HepG2 (cell line): ENCODE measurements at regions not wholly inside any gene's neighbourhood (a gene's known extent, or its start where the extent isn't known, plus 50 kb on each side); places are given as distances from the start of the nearest gene placed in this dataset.

Experiments used
- ATAC-seq: fragments of 200-7000 bp; cut with Tn5 transposase; 3 replicates; pipeline ENCODE4 v1.9.1; 2020; ENCODE audit warnings: mild to moderate bottlenecking, moderate library complexity
- BruUV-seq: library from RNA; stranded (reverse); fragments of 400-500 nt; replicated peaks from 2 replicates; lab custom pipeline; 2021; lab: Mats Ljungman, UMichigan
- CTCF ChIA-PET: fragments of 300-600 bp; formaldehyde crosslinking; extraction: SDS; loops from one replicate; lab custom pipeline; 2021; ENCODE audit warnings: low total read pairs, inconsistent platforms, low intra/inter-chr PET ratio; lab: Yijun Ruan, JAX
- POLR2A ChIA-PET: fragments of 350-600 bp; sonication (Branson Sonifier 250); formaldehyde crosslinking; loops from one replicate; lab custom pipeline; 2020; ENCODE audit warnings: antibody characterized with exemption, inconsistent platforms; lab: Yijun Ruan, JAX
- DNase-seq: peaks from one replicate; pipeline ENCODE4 v3.0.0-alpha.2; 2015; ENCODE audit warnings: low spot score
- FAIRE-seq: peaks from 3 replicates; lab custom pipeline; 2011; peaks lifted over from hg19 to GRCh38; lab: Jason Lieb, UNC
- H2AFZ ChIP-seq: one replicate; pipeline ENCODE4 v1.6.1; 2011; ENCODE audit warnings: low read length, inconsistent platforms
- H3K27ac ChIP-seq: fragments of 300-600 bp; 3 replicates; pipeline ENCODE4 v1.8.0; 2011; ENCODE audit warnings: mixed run types, mild to moderate bottlenecking, mixed read lengths, low read length, inconsistent platforms; ENCODE audit not compliant: insufficient read depth; ENCODE audit errors: extremely low read length
- H3K27me3 ChIP-seq, 2 experiments: fragments of 200-600 bp in 1 of 2; 2 replicates in 1 of 2; 3 replicates in 1 of 2; pipeline versions ENCODE4 v1.6.0 to v1.8.0; 2011; ENCODE audit warnings: low read length in 2 of 2, mild to moderate bottlenecking in 2 of 2, moderate library complexity in 2 of 2, inconsistent platforms in 1 of 2; ENCODE audit not compliant: insufficient read depth in 2 of 2, control insufficient read depth in 1 of 2
- H3K36me3 ChIP-seq, 2 experiments: fragments of 200-600 bp in 1 of 2; replicated peaks in 1 of 2; 2 replicates in 1 of 2; 3 replicates in 1 of 2; pipeline versions ENCODE4 v1.5.1 to v1.8.0; 2011; ENCODE audit warnings: low read length in 2 of 2, inconsistent platforms in 1 of 2; ENCODE audit not compliant: insufficient read depth in 2 of 2, control insufficient read depth in 1 of 2
- H3K4me1 ChIP-seq: 2 replicates; pipeline ENCODE4 v1.5.1; 2012; ENCODE audit warnings: low read length, inconsistent platforms; ENCODE audit not compliant: insufficient read depth
- H3K4me2 ChIP-seq: 2 replicates; pipeline ENCODE4 v1.6.0; 2011; ENCODE audit warnings: low read depth, low read length, inconsistent platforms
- H3K4me3 ChIP-seq, 3 experiments: fragments of 200-600 bp in 1 of 3; sonication (generic), shearing (Covaris generic) in 1 of 3; replicated peaks in 1 of 3; 2 replicates each; pipeline ENCODE4 v1.5.1; 2011 to 2016; ENCODE audit warnings: low read length in 3 of 3, inconsistent platforms in 2 of 3, low read depth in 2 of 3, mild to moderate bottlenecking in 2 of 3, control low read depth in 1 of 3, mixed read lengths in 1 of 3; ENCODE audit not compliant: insufficient read depth in 1 of 3
- H3K79me2 ChIP-seq: one replicate; pipeline ENCODE4 v1.6.1; 2011; ENCODE audit warnings: low read length, inconsistent platforms; ENCODE audit not compliant: insufficient read depth
- H3K9ac ChIP-seq: 2 replicates; pipeline ENCODE4 v1.6.0; 2011; ENCODE audit warnings: mild to moderate bottlenecking, low read depth, low read length, inconsistent platforms; ENCODE audit not compliant: insufficient read depth
- H3K9me3 ChIP-seq: 2 replicates; pipeline ENCODE4 v1.5.1; 2012; ENCODE audit warnings: mild to moderate bottlenecking, low read length
- H4K20me1 ChIP-seq: 2 replicates; pipeline ENCODE4 v1.6.0; 2011; ENCODE audit warnings: inconsistent platforms, mild to moderate bottlenecking, low read length, moderate library complexity; ENCODE audit not compliant: insufficient read depth
- ATF5 ChIP-seq: sonication (generic); formaldehyde crosslinking; IDR thresholded peaks from 2 replicates; pipeline ENCODE4 v1.4.0; 2020; ENCODE audit warnings: mild to moderate bottlenecking, low read depth, missing genetic modification reagents
- HCFC1 ChIP-seq: fragments of 150-350 bp; IDR thresholded peaks from 2 replicates; pipeline ENCODE4 v1.6.1; 2014; ENCODE audit warnings: low read depth, low read length
- HOMEZ ChIP-seq: IDR thresholded peaks from 2 replicates; pipeline ENCODE4 v1.6.1; 2016; ENCODE audit warnings: low read depth
- MTA3 ChIP-seq: sonication (generic); formaldehyde crosslinking; IDR thresholded peaks from 2 replicates; pipeline ENCODE4 v1.4.0; 2020; ENCODE audit warnings: missing genetic modification reagents
- MTF2 ChIP-seq: sonication (generic); formaldehyde crosslinking; IDR thresholded peaks from 2 replicates; pipeline ENCODE4 v1.5.0; 2020; ENCODE audit warnings: missing genetic modification reagents, borderline replicate concordance
- NCOR1 ChIP-seq: fragments of 200-600 bp; sonication (generic); IDR thresholded peaks from 2 replicates; pipeline ENCODE4 v1.7.0; 2017; ENCODE audit warnings: antibody characterized with exemption, low read length, borderline replicate concordance
- ZNF232 ChIP-seq: sonication (generic); formaldehyde crosslinking; IDR thresholded peaks from 2 replicates; pipeline ENCODE4 v1.4.0; 2020; ENCODE audit warnings: missing genetic modification reagents, borderline replicate concordance
- ZNF609 ChIP-seq: sonication (generic); formaldehyde crosslinking; IDR thresholded peaks from 2 replicates; pipeline ENCODE4 v1.4.0; 2020; ENCODE audit warnings: mild to moderate bottlenecking, missing genetic modification reagents, borderline replicate concordance
- ZNF770 ChIP-seq: sonication (generic); formaldehyde crosslinking; IDR thresholded peaks from 2 replicates; pipeline ENCODE4 v1.5.0; 2020; ENCODE audit warnings: mild to moderate bottlenecking, missing genetic modification reagents
- ZZZ3 ChIP-seq: sonication (generic); formaldehyde crosslinking; IDR thresholded peaks from 2 replicates; pipeline ENCODE4 v1.4.0; 2020; ENCODE audit warnings: missing genetic modification reagents, mild to moderate bottlenecking, borderline replicate concordance
- WGBS: methylation state at CpG from one replicate; pipeline ENCODE4 v1.1.6; 2017; ENCODE audit warnings: low lambda C conversion rate; 5-methylcytosine and 5-hydroxymethylcytosine counted together
- in situ Hi-C: cut with HindIII; loops from 2 replicates; pipeline ENCODE4 v1.10.0; 2017; ENCODE audit warnings: low pct_unique_long_range_greater_than_20kb; ENCODE audit not compliant: extremely low pct_ligation_motif_present
- intact Hi-C: fragments of 100-400 bp; cut with micrococcal nuclease; formaldehyde crosslinking; loops from one replicate; pipeline ENCODE4 v1.10.0; 2022; ENCODE audit not compliant: unreplicated experiment

GRCh38 chr11:90798769-90799168 lies 575.9 kb upstream of the CHORDC1 start:
- H3K79me2 ChIP-seq: no peaks in the 10 kb centered on the region
- no TSS peak for BruUV-seq
- no peaks in the 10 kb centered on the region for H4K20me1 ChIP-seq
- H3K9ac ChIP-seq: no peak overlapping the region
- intact Hi-C loops: no loop called here
- TF ChIP-seq ZNF770 (CRISPR knock-in tag) (no peak), NCOR1 (no peak), HCFC1 (no peak), ZNF232 (CRISPR knock-in tag) (no peak), MTA3 (no peak), ZZZ3 (CRISPR knock-in tag) (no peak), MTF2 (CRISPR knock-in tag) (no peak), ATF5 (no peak), ZNF609 (no peak), HOMEZ (CRISPR knock-in tag) (no peak)
- no peaks in the 10 kb centered on the region for H3K4me1 ChIP-seq
- H2AFZ ChIP-seq: no peak overlapping the region
- in situ Hi-C loops: no loop called here
- no peaks in the 10 kb centered on the region for H3K36me3 ChIP-seq
- H3K4me3 ChIP-seq: no peak overlapping the region
- ChIA-PET CTCF (no interaction called here), POLR2A (no interaction called here)
- no peaks in the 10 kb centered on the region for H3K27me3 ChIP-seq
- 50% methylated on average over 3 of the region's 3 CpGs for WGBS
- no peak overlapping the region for H3K4me2 ChIP-seq
- H3K27ac ChIP-seq: no peak overlapping the region
- FAIRE-seq (no peak), ATAC-seq (no peak), DNase-seq (no peak)
- H3K9me3 ChIP-seq: 0 out of 2 replicates have a peak, but pooled peaks cover 3% of the 10 kb centered on the region
